GM18951 (cell line): ENCODE measurements at regions not wholly inside any gene's neighbourhood (a gene's known extent, or its start where the extent isn't known, plus 50 kb on each side); places are given as distances from the start of the nearest gene placed in this dataset.

Source experiments
- POLR2A ChIP-seq: IDR thresholded peaks from 4 replicates; pipeline ENCODE4 v1.6.1; 2011; ENCODE audit warnings: mild to moderate bottlenecking; ENCODE audit not compliant: insufficient read length, insufficient read depth; ENCODE audit errors: extremely low read depth
- in situ Hi-C: fragments of 300-500 bp; cut with MboI; formaldehyde crosslinking; loops from one replicate; pipeline ENCODE4 v1.12.0; 2022; ENCODE audit warnings: low sequenced_read_pairs, mixed read lengths, inconsistent platforms; ENCODE audit not compliant: unreplicated experiment

- in situ Hi-C loops = no loop called here
- TF ChIP-seq POLR2A = no peak
Observed at GRCh38 chr9:86893811-86894490, 53.4 kb downstream of the GAS1 start.

DNA sequence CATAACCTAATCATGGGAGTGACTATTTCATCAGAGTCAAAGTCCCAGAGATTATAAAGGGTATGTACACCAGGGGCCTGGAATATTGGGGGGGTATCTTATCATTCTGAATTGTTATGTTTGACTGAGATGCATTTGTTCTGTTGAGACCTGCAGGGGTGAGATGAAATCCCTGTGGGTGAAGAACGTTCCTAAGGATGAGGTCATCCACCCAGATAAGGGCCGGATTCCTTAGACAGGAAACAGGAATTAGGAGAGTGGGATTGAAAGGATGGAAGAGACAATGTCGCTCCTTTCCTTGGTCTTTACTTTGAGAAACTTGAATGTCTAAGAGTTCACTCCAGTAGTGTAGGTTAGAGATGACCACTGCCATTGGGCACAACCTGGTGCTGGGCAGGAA, 54.7 kb downstream of the GAS1 start:
- in situ Hi-C loops = no loop called here
- no peak for TF ChIP-seq POLR2A

DNA sequence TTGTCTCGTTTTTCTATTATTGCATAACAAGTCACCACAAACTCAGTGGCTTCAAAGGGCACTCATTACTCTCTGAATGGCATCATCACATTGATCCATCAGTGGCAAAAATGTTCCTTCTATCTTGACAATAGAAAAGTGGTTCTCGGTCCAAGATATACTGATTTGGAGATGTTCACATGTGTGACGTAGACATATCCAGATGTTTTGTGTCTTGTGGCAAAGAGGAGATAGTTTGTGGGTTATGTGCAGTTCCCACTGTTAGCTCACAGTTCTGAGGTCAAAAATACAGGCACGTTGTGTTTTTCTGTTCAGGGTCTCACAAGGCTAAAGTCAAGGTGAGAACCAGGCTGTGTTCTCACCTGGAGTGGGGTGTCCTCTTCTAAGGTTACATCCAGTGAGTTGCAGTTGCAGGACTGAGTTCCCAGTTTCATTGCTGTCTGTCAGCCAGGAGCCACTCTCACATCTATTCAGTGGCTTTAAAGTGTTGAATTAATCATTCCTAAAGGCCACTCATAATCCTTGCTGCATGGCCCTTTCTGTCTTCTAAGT, 55.3 kb downstream of the GAS1 start:
- no peak for TF ChIP-seq POLR2A
- in situ Hi-C loops = no loop called here

GRCh38 chr9:86891091-86891490, 56.2 kb downstream of the GAS1 start:
- in situ Hi-C loops = no loop called here
- TF ChIP-seq POLR2A = no peak

GRCh38 chr9:86885232-86885631, 62.1 kb downstream of the GAS1 start:
- in situ Hi-C loops = no loop called here
- TF ChIP-seq POLR2A = no peak

DNA sequence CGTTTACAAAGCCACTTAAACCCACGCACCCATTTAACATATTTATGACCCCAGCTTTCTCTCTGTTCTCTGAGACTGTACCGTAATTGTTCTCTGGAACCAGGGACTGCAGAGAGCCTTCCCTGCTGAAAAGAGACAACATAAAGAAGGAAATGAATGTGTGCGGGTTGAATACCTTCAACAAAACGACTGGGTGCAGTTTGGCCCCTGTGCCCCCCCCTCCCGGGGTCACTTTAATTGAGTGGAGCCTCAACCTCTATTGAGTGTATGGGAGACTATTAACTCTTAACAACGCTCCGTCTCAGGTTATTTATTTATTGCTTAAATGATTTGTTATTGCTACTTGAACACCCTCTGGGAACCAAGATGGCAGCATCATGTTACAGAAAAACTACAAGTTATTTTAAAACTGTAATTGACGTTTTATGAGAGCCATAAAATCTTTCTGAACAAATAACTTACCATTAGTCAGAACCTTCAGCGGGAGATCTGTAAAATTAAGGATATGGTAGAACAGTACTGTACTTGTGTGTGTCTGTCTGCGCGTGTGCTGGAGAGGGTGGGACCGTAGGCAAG, 70.6 kb downstream of the GAS1 start:
- no peak for TF ChIP-seq POLR2A
- in situ Hi-C loops = no loop called here

DNA sequence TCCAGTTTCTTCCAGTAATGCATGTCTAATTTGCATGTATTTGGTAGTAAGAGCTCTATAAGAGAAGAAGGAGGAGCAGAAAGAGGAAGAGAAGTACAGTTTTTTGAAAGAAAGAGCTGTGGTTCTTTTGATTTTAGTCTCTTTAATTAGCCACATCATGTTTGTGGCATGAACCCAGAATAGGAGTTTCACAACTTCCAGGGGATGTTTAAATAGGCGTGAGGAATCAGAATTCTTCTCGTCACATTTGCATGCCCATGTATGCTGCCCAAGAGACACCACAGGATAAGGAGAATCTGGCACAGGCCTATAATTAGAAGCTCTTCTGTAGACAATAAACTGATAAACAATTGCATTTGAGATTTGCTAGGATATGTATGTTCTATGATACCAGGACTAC, 78.7 kb downstream of the GAS1 start:
- TF ChIP-seq POLR2A = no peak
- in situ Hi-C loops = no loop called here

DNA sequence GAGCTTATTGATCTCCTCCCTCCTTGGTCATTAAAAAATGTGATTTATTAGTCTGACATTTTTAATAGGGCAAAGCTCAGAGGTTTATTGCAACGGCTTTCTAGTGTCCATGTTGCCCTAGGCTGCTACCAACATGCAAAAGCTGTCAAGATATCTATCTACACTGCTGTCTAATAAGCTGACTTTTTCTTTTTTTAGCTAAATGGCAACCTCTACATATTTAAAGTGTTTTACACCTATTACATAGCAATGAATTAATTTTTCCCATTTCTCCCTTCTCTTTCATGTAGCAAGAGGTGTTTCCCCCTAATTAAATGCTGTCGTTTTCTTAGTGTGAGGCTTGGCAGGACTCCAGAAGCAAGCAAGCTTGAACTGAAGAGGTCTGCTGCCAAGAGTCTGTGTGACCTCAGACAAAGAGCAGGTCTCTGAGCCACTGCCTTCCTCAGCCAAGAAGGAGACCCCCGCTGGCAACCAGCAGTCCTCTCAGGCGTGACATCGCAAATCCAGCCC, 79.4 kb downstream of the GAS1 start:
- TF ChIP-seq POLR2A = no peak
- in situ Hi-C loops = no loop called here

- no peak for TF ChIP-seq POLR2A
- in situ Hi-C loops = no loop called here
Observed at GRCh38 chr9:86865952-86866351, 81.4 kb downstream of the GAS1 start.

DNA sequence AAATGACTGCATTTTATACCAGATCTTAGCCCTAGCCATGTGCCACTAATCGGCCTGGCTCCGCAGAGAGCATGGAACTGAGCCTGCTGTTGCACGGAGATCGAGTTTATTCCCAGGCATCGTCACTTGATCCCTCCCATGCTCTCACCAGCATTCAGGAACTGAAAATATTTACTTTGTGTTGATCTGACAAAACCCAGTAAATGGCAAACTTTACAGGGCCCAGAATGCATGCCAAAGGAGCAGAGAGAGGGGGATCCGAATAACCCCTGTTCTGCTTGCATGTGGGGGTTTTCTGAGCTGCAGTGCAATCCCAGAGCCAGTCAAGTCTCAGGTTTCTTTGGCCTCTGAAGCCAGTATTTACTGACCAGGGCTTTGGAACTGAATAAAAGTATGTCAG, 87.3 kb downstream of the GAS1 start:
- in situ Hi-C loops = no loop called here
- TF ChIP-seq POLR2A = no peak

DNA sequence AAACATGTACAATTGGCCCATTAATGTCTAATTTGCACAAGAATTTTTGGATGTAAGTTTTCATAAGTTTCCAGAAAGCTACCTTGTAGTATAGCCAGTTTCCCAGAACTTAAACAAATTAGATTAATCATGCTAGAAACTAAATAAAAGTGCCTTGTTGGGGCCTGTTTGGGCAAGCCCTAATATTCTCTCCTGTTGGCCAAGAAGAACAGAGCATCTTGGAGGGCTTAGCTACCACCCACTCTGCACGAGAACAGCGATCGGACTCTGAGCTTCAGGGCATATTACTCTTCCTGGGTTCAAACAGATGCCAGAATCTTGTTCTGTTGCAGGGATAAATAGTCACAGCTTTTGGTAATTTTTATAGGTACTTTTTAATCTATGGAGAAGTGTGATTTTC, 88.2 kb downstream of the GAS1 start:
- in situ Hi-C loops = no loop called here
- TF ChIP-seq POLR2A = no peak

GRCh38 chr9:86858009-86858408, 89.3 kb downstream of the GAS1 start:
- in situ Hi-C loops = no loop called here
- TF ChIP-seq POLR2A = no peak

DNA sequence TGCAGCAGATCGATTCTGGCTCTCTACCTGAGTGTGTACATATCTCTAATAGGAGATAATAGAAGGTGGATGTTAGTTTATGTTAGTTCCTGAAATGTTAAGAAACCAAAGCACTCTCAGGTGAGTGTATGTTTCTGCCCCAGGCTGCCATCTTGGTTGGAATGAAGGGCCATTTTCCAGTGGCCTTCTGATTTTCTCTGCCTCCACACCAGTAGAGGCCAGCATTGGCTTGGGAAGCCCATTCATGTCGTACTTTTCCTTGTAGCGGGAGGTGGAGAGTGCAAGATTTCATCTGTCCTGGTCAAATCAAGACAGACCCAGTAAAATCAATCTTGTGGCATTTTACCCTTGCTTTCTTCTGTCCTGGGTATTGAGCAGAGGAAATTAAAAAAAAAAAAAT, 91.0 kb downstream of the GAS1 start:
- no peak for TF ChIP-seq POLR2A
- in situ Hi-C loops = no loop called here

DNA sequence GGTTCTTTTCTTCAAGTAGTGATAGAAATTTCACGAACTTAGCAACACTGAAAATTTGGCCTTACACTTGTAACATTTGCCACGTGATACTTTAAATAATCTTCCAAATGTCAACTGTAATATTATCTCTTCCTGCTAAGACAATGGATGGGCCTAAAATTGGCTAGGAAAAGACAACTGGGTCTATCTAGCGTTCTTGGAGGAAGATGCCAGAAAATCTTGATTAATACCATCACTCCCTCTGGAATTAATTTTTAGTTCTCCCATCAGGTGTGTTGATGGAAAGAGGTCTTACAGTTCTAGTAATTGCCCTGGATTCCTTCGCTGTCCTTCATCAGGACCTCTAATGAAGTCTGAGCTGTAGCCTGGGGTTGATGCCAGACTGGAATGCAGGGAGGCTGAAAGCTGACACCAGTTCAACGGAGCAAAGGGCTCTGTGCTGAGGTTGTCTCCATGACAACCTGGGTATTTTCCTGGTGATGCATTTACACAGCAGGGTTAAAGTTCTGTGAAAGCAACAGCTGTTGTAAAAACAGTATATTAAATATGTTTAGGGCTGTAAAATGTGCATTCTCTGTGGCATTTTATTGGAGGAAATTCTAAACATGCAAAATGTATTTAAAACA, 92.3 kb downstream of the GAS1 start:
- no peak for TF ChIP-seq POLR2A
- in situ Hi-C loops = no loop called here
